DMS153 (cell line): ENCODE measurements at regions not wholly inside any gene's neighbourhood (a gene's known extent, or its start where the extent isn't known, plus 50 kb on each side); places are given as distances from the start of the nearest gene placed in this dataset.

Source experiments
- DNase-seq: peaks from one replicate; lab custom pipeline; 2025; lab: John Stamatoyannopoulos, UW

GRCh38 chr15:77737238-77738037 lies 104.7 kb upstream of the LINGO1 start:
- DNase-seq, result no peak

- no peak for DNase-seq
These were observed 101.6 kb upstream of the LINGO1 start for GRCh38 chr15:77734306-77734705.

- DNase-seq, result no peak
These were observed 101.0 kb upstream of the LINGO1 start for GRCh38 chr15:77733579-77734300.

DNA sequence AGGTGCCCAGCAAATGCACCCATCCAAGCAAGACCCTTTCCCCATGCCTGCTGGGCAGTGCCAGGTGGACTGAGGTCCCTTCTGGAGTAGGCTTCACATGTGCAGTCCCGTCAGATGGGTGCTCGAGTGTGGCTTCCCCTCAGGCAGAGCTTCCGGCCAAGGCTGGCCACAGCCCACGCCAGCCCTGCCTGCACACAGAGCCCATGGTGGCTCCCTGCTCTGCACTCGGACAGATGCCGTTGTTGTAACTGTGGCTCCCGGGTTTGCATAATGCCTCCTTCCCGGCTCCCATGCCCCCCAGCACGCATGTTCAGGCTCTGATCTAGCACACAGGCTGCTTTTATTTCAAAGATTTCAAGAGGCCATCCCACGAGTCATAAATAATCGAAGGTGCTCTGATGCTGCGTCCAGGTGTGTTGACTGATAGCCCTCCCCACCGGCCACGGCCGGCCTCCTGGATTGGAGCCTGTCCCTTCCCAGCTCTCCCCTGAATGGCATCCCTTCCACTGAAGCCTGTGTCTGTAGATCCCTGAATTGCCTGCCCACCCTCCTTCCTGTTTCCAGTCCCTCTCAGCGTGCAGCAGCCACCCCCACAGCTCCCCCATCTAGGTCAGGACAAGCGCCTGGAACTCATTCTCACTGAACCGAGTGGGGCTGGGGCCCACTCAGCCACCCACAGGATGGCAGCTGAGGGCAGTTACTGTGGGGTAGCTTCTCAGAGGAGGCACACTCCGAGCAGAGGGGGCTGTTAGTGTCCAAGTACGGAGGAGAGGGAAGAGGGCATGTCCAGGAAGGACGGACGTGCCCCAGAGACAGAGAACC lies 100.0 kb upstream of the LINGO1 start:
- no peak for DNase-seq

- no peak for DNase-seq
These were observed 99.2 kb upstream of the LINGO1 start for GRCh38 chr15:77731945-77732344.

DNA sequence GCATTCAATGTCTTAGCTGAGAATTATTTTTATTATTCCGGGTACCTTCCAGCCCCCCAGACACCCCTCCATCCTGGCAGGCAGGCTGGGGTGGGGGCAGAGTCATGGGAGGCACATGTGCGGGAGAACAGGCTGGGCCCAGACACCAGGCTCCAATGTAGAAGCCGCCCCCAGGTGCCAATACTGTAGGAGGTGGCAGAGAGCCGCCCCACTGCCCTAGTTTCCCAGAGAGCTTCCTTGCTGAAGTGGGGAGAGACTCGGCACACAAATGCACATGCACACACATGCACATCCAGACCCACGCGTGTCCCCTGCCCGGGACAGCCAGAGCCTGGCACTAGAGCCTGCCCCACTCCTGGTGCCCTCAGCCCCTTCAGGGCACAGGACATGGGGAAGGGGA lies 98.4 kb upstream of the LINGO1 start:
- DNase-seq, result no peak

- no peak for DNase-seq
These were observed 95.1 kb upstream of the LINGO1 start for GRCh38 chr15:77727635-77728304.

GRCh38 chr15:77724715-77725114 lies 92.0 kb upstream of the LINGO1 start:
- no peak for DNase-seq

GRCh38 chr15:77723756-77724155 lies 91.0 kb upstream of the LINGO1 start:
- DNase-seq, result no peak

- no peak for DNase-seq
These were observed 90.2 kb upstream of the LINGO1 start for GRCh38 chr15:77722759-77723460.

GRCh38 chr15:77721963-77722362 lies 89.3 kb upstream of the LINGO1 start:
- DNase-seq, result no peak

DNA sequence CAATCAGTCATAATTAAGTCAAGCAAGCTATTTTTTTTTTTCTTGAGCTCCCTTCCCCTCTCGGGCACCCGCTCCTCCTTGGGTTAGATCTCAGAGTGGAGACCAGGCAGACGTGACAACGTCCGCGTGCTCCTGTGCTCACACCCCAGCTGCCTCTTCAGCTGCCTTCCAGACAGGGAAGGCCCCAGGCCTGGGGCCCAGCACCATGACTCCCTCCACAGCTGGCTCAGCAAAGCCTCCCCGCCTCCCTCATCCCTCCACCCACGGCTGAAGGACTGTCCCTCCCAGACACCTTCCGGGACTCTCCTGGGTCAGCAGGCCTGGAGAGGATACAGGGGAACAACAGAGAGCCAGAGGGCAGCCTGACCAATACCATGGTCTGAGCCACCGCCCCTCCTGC lies 87.9 kb upstream of the LINGO1 start:
- no peak for DNase-seq

- no peak for DNase-seq
These were observed 87.5 kb upstream of the LINGO1 start for GRCh38 chr15:77720173-77720572.

DNA sequence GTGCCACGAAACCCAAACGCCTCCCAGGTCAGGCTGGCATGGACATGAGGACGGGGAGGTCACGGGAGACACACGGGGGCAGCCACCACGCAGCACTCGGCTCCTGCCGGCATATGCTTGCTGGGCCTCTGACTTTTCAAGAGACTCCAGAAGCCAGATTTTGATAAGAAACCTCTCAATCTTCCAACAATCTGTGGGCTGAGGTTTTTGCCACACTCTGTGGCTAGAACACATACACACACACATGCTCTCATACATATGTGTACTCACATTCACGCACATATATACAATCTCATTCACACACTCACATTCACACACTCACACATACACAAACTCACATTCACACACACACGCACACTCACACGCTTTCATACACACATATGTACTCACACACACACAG lies 86.7 kb upstream of the LINGO1 start:
- no peak for DNase-seq

- no peak for DNase-seq
These were observed 84.8 kb upstream of the LINGO1 start for GRCh38 chr15:77717333-77717990.

DNA sequence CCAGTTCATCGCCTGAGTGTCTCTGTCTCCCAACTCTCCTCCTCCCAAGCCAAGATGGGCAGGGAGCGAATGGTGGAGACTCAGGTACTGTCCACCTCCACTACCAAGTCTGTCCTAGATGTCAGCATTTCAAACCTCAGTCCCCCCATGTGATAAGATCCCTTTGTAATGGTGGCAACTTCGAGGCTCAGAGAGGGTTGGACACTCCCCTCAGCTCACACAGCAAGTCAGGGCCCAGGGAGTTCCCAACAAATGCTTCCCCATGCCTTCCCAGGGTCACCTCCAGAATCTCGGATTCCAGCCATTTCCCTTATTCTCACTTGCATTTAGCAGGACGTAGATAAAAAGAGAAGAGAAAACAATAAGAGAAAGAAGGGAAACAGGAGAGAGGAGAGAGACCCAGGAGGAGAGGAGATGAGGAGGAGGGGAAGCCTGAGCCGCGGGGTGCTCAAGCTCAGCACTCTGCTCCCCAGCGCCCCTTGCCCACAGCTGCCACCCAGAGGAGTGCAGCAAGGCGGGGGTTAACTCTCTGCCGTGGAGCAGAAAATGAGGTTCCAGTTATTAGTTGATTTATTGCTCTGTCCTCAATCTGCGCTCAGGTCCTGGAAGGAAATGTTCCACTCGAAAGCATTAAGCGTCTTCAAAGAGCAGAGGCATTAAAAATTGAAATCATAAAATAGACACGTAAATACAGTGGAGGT lies 84.1 kb upstream of the LINGO1 start:
- DNase-seq, result no peak

GRCh38 chr15:77715860-77716259 lies 83.1 kb upstream of the LINGO1 start:
- DNase-seq, result no peak

- no peak for DNase-seq
These were observed 82.3 kb upstream of the LINGO1 start for GRCh38 chr15:77715051-77715450.

DNA sequence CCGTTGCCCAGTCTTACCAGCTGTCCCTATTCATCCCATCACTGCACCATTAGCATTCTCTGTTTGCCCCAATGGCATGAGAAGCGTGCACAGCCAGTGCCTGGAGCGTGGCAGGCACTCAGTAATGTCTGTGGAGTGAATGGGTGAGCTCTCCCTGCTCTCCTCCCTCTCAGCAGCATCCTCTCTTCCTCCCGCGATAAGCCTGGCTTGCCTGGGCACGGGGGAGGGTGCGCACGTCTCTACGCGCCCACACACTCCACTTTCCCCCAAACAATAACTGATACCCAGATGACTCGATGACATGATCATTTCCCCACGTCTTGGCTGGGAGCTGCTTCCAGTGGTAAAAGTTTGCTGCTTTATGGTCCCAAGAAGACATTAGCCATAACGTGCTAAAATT lies 81.8 kb upstream of the LINGO1 start:
- DNase-seq, result no peak

DNA sequence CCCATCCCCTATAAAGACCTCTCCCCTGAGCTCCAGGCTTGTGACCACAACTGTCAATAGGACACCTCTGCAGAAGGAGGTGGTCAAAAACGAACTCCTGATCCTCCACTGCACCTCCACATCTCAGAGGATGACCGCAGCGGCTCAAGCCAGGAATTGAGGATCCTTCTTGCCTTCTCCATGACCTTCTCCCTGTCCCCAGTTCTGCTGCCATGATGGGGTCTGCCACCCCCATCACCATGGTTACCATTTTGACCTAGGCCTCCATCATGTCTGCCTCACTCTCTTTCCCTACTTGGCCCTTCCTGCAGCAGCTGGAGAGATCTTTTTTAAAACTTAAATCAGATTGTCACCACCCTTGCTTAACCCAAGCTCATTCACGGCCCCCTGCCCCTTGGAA lies 81.3 kb upstream of the LINGO1 start:
- no peak for DNase-seq
